GM23338 (cell line): ENCODE measurements at regions not wholly inside any gene's neighbourhood (a gene's known extent, or its start where the extent isn't known, plus 50 kb on each side); places are given as distances from the start of the nearest gene placed in this dataset.

Experiments used
- CREB1 ChIP-seq: fragments of 250-450 bp; sonication (Bioruptor Pico); IDR thresholded peaks from 2 replicates; pipeline ENCODE4 v1.5.0; 2020; ENCODE audit warnings: low read depth, mild to moderate bottlenecking, moderate library complexity
- EZH2 ChIP-seq: fragments of 200-600 bp; sonication (generic); IDR thresholded peaks from one replicate; pipeline ENCODE4 v1.8.0; 2017; ENCODE audit warnings: antibody characterized with exemption, mild to moderate bottlenecking, low read depth; ENCODE audit not compliant: unreplicated experiment
- EZH2phosphoT487 ChIP-seq: fragments of 200-600 bp; sonication (generic); IDR thresholded peaks from one replicate; pipeline ENCODE4 v1.8.1; 2018; ENCODE audit warnings: antibody characterized with exemption; ENCODE audit not compliant: unreplicated experiment
- JUNB ChIP-seq: IDR thresholded peaks from one replicate; pipeline ENCODE4 v1.6.1; 2016; ENCODE audit warnings: antibody characterized with exemption; ENCODE audit not compliant: unreplicated experiment
- STAT1 ChIP-seq: IDR thresholded peaks from one replicate; pipeline ENCODE4 v1.6.1; 2016; ENCODE audit warnings: antibody characterized with exemption; ENCODE audit not compliant: unreplicated experiment
- TF ChIP-seq, protein P1 (sequence below), 2 experiments: fragments of 200-600 bp in 1 of 2; sonication (generic) in 1 of 2; conservative IDR thresholded peaks; 2 replicates each; pipeline versions ENCODE4 v1.5.1 to v1.6.1; 2016 to 2017; ENCODE audit warnings: antibody characterized with exemption in 2 of 2, low read depth in 2 of 2, mild to moderate bottlenecking in 2 of 2, moderate library complexity in 1 of 2

DNA sequence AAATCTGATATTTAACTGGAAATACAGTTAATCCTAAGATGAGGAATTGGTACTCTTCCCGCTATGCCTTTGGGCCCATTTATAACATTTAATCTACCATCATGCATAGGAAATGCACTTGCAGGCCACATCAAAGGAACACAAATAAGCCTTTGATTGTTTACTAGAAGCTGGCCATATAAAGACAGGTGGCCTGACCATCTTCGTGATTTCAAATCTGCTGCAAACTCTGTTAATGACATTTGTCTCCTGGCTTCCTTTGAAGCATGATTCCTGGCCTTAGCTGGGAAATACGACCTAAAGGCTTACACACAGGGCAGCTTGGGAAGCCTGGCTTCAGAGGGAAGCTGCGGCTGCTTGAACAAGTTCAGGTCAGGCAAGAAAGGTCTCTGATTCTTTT is 552.1 kb downstream of the CDH26 start:
- TF ChIP-seq, protein P1, sequence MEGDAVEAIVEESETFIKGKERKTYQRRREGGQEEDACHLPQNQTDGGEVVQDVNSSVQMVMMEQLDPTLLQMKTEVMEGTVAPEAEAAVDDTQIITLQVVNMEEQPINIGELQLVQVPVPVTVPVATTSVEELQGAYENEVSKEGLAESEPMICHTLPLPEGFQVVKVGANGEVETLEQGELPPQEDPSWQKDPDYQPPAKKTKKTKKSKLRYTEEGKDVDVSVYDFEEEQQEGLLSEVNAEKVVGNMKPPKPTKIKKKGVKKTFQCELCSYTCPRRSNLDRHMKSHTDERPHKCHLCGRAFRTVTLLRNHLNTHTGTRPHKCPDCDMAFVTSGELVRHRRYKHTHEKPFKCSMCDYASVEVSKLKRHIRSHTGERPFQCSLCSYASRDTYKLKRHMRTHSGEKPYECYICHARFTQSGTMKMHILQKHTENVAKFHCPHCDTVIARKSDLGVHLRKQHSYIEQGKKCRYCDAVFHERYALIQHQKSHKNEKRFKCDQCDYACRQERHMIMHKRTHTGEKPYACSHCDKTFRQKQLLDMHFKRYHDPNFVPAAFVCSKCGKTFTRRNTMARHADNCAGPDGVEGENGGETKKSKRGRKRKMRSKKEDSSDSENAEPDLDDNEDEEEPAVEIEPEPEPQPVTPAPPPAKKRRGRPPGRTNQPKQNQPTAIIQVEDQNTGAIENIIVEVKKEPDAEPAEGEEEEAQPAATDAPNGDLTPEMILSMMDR (conservative IDR thresholded peaks at IDR 0.05; ENCODE audit: low read depth in 2 of 2): no peak
- TF ChIP-seq EZH2: no peak
- TF ChIP-seq JUNB: no peak
- TF ChIP-seq EZH2phosphoT487: no peak
- TF ChIP-seq STAT1: no peak
- no peak for TF ChIP-seq CREB1 (CRISPR knock-in tag)
